PFSK-1 (cell line): ENCODE measurements at regions not wholly inside any gene's neighbourhood (a gene's known extent, or its start where the extent isn't known, plus 50 kb on each side); places are given as distances from the start of the nearest gene placed in this dataset.

ENCODE experiments used
- FOXP2 ChIP-seq: optimal IDR thresholded peaks from 2 replicates; pipeline ENCODE3; 2011; ENCODE audit warnings: borderline replicate concordance, control low read depth, inconsistent platforms; ENCODE audit not compliant: insufficient read depth; ENCODE audit errors: extremely low read length, extremely low read depth
- POLR2AphosphoS5 ChIP-seq: IDR thresholded peaks from 2 replicates; pipeline ENCODE4 v1.6.1; 2012; ENCODE audit warnings: low read depth, mild to moderate bottlenecking, control low read depth, low read length, moderate library complexity
- REST ChIP-seq, 2 experiments: IDR thresholded peaks; 2 replicates each; pipeline versions ENCODE4 v1.6.1 to v1.8.0; 2011 to 2012; ENCODE audit warnings: low read depth in 2 of 2, low read length in 2 of 2, control low read depth in 1 of 2, inconsistent platforms in 1 of 2, mild to moderate bottlenecking in 1 of 2, moderate library complexity in 1 of 2; ENCODE audit not compliant: insufficient read depth in 1 of 2
- SIN3A ChIP-seq: IDR thresholded peaks from 2 replicates; pipeline ENCODE4 v1.6.1; 2012; ENCODE audit warnings: mild to moderate bottlenecking, low read length, moderate library complexity, borderline replicate concordance; ENCODE audit not compliant: insufficient read depth
- TAF1 ChIP-seq: IDR thresholded peaks from 2 replicates; pipeline ENCODE4 v1.6.1; 2012; ENCODE audit warnings: low read length, control low read depth, borderline replicate concordance; ENCODE audit not compliant: insufficient read depth

DNA sequence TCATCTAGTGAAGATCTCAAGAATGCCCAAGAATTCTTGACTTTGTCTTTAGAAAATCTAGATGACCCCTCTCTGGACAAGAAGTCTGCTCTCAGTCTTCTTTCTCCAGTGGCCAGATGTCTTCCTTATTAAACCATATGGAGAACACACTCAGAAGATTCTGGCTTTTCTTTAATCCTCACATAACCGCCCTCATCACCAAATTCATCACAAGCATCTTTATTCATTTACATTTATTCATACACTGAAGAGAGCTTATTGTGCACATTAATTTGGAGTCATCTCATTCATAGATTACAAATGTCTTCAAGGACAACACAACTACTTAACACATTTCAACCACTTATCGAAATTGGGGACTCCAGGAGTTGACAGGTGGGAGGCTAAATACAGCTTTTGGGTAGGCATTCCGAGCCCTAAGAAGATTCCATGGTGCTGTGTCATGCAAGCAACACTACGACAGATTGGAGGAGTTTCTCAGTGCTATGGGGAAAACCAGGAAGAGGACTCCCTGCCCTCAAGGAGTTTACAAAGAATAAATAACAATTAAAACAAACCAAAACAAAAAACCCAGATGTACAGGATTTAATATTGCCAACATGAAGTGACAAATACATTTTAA is 64.8 kb upstream of the LCLAT1 start:
- TF ChIP-seq REST (IDR thresholded peaks at IDR 0.05; ENCODE audit: insufficient read depth in 1 of 2, low read depth in 2 of 2, low read length in 2 of 2): no peak
- TF ChIP-seq TAF1: no peak
- TF ChIP-seq POLR2AphosphoS5: no peak
- TF ChIP-seq FOXP2: no peak
- TF ChIP-seq SIN3A: no peak

DNA sequence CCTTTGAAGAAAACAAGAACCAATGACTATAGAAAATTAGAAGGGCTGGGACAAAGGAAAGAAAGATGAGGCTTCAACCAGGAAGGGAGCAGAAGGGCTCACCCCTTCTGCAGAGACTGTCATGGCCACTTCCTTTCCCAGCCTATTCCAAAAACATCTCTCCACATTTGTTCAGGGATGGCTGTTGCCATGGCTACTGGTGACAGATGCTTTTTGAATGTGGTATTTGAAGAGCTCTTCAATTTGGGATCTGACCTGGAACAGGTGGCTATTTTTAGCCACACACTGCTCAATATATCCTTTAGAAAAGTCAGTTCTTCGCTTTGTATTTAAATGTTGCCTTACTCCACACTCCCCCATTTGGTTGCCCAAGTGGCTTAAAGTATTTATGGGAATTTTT is 64.1 kb upstream of the LCLAT1 start:
- TF ChIP-seq FOXP2: no peak
- no peak for TF ChIP-seq REST (IDR thresholded peaks at IDR 0.05; ENCODE audit: insufficient read depth in 1 of 2, low read depth in 2 of 2, low read length in 2 of 2)
- no peak for TF ChIP-seq POLR2AphosphoS5
- no peak for TF ChIP-seq SIN3A

DNA sequence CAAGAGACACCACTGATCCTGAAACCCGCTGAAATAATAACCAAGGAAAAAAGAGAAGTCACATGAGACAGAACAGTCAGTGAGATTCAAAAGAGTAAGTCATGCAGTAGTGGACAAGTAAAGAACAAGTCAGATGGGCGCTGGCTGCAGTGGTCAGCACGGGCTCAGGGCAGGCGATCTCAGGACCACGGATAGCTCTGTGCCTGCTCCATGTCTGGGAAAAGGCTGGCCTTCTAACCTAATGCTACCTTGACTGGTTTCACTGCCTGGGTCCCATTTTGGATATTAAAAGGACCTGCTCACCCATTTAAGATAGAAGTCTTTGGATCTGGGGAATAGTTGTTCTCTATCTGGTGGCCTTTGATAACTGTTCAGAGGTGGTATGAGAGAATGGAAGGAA is 61.7 kb upstream of the LCLAT1 start:
- TF ChIP-seq REST (IDR thresholded peaks at IDR 0.05; ENCODE audit: insufficient read depth in 1 of 2, low read depth in 2 of 2, low read length in 2 of 2): peak; percentile 99
- TF ChIP-seq POLR2AphosphoS5: no peak

DNA sequence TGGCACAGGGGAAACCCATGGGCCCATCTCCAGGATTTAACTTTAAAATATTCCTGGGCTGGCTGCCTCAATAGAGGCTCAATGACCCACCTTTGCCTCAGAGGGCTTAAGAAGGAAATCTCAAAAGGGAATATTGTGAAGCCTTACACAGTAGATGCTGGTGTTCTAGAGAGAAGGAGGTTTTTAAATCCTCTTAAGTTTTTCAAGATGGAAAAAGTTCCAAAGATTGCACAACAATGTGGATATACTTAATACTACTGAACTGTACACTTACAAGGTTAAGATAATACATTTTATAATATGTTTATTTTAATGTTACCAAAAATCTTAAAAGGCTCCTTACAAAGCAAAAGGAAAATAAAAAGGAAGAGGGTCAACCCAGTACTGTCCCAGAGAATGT is 54.9 kb upstream of the LCLAT1 start:
- TF ChIP-seq SIN3A (no peak), FOXP2 (no peak), REST (IDR thresholded peaks at IDR 0.05; ENCODE audit: insufficient read depth in 1 of 2, low read depth in 2 of 2, low read length in 2 of 2) (no peak), POLR2AphosphoS5 (no peak)

- TF ChIP-seq REST (IDR thresholded peaks at IDR 0.05; ENCODE audit: insufficient read depth in 1 of 2, low read depth in 2 of 2, low read length in 2 of 2) (no peak), POLR2AphosphoS5 (no peak), FOXP2 (no peak), SIN3A (no peak), TAF1 (no peak)
Observed at GRCh38 chr2:30393510-30393909, 53.5 kb upstream of the LCLAT1 start.
